ENCODE measurements at regions not wholly inside any gene's neighbourhood (a gene's known extent, or its start where the extent isn't known, plus 50 kb on each side); places are given as distances from the start of the nearest gene placed in this dataset.
A peak's percentile ranks its signal among the peaks of the same experiment; 100 is the strongest.

GRCh38 chr18:73940721-73941120 is 206.9 kb downstream of the FBXO15 start:
- no peak overlapping the region for H3K4me3 Mint-ChIP-seq
- no peak for DNase-seq
- no peaks in the 10 kb centered on the region for H3K36me3 Mint-ChIP-seq (ENCODE audit: low read depth)
- no peak for TF ChIP-seq CTCF (IDR thresholded peaks at IDR 0.05)
- H3K9me3 Mint-ChIP-seq: no peaks in the 10 kb centered on the region
- H3K4me1 Mint-ChIP-seq (ENCODE audit: low read depth): peaks cover 17% of the 10 kb centered on the region
- H3K27ac Mint-ChIP-seq: no peak overlapping the region
- H3K27me3 Mint-ChIP-seq (ENCODE audit: insufficient read depth): peaks cover 2% of the 10 kb centered on the region

GRCh38 chr18:73939391-73939790 is 208.2 kb downstream of the FBXO15 start:
- H3K27ac Mint-ChIP-seq: no peak overlapping the region
- no peak for DNase-seq
- no peak for TF ChIP-seq CTCF (IDR thresholded peaks at IDR 0.05)
- H3K27me3 Mint-ChIP-seq (ENCODE audit: insufficient read depth): peaks cover 2% of the 10 kb centered on the region
- H3K4me3 Mint-ChIP-seq: no peak overlapping the region
- H3K36me3 Mint-ChIP-seq (ENCODE audit: low read depth): no peaks in the 10 kb centered on the region
- H3K9me3 Mint-ChIP-seq: no peaks in the 10 kb centered on the region
- peaks cover 3% of the 10 kb centered on the region for H3K4me1 Mint-ChIP-seq (ENCODE audit: low read depth)

- H3K4me1 Mint-ChIP-seq (ENCODE audit: low read depth): 0 out of 2 replicates have a peak, but pooled peaks cover 5% of the 10 kb centered on the region
- H3K27me3 Mint-ChIP-seq (ENCODE audit: insufficient read depth): no peaks in the 10 kb centered on the region; the same call in none of the 2 replicates
- H3K4me3 Mint-ChIP-seq: no peak overlapping the region
- H3K9me3 Mint-ChIP-seq: no peaks in the 10 kb centered on the region
- H3K27ac Mint-ChIP-seq: no peak overlapping the region
- no peak for DNase-seq
- H3K36me3 Mint-ChIP-seq (ENCODE audit: low read depth): no peaks in the 10 kb centered on the region
- no peak for TF ChIP-seq CTCF (IDR thresholded peaks at IDR 0.05)
Observed at GRCh38 chr18:73933685-73934084, 213.9 kb downstream of the FBXO15 start.

GRCh38 chr18:73932976-73933375 is 214.7 kb downstream of the FBXO15 start:
- TF ChIP-seq CTCF (IDR thresholded peaks at IDR 0.05): no peak
- Mint-ChIP-seq H3K36me3 (ENCODE audit: low read depth) (no peaks in the 10 kb centered on the region), H3K27me3 (ENCODE audit: insufficient read depth) (no peaks in the 10 kb centered on the region; the same call in none of the 2 replicates), H3K27ac (no peak overlapping the region), H3K4me1 (ENCODE audit: low read depth) (0 out of 2 replicates have a peak, but pooled peaks cover 5% of the 10 kb centered on the region), H3K9me3 (no peaks in the 10 kb centered on the region), H3K4me3 (no peak overlapping the region)
- no peak for DNase-seq

- Mint-ChIP-seq H3K36me3 (ENCODE audit: low read depth) (no peaks in the 10 kb centered on the region), H3K27ac (no peak overlapping the region), H3K4me3 (no peak overlapping the region), H3K4me1 (ENCODE audit: low read depth) (peaks cover 32% of the 10 kb centered on the region), H3K9me3 (no peaks in the 10 kb centered on the region), H3K27me3 (ENCODE audit: insufficient read depth) (no peaks in the 10 kb centered on the region)
- DNase-seq: no peak
- no peak for TF ChIP-seq CTCF (IDR thresholded peaks at IDR 0.05)
Observed at GRCh38 chr18:73927496-73927895, 220.1 kb downstream of the FBXO15 start.

- no peak for TF ChIP-seq CTCF (IDR thresholded peaks at IDR 0.05)
- H3K27ac Mint-ChIP-seq: no peak overlapping the region
- peaks cover 32% of the 10 kb centered on the region for H3K4me1 Mint-ChIP-seq (ENCODE audit: low read depth)
- peak; percentile 18 for DNase-seq
- no peaks in the 10 kb centered on the region; the same call in 1 of the 2 replicates for H3K27me3 Mint-ChIP-seq (ENCODE audit: insufficient read depth)
- no peaks in the 10 kb centered on the region for H3K9me3 Mint-ChIP-seq
- no peaks in the 10 kb centered on the region for H3K36me3 Mint-ChIP-seq (ENCODE audit: low read depth)
- no peak overlapping the region for H3K4me3 Mint-ChIP-seq
Observed at GRCh38 chr18:73924836-73925235, 222.8 kb downstream of the FBXO15 start.

All from HFFc6 (cell line).